ENCODE measurements at regions not wholly inside any gene's neighbourhood (a gene's known extent, or its start where the extent isn't known, plus 50 kb on each side); places are given as distances from the start of the nearest gene placed in this dataset.

DNA sequence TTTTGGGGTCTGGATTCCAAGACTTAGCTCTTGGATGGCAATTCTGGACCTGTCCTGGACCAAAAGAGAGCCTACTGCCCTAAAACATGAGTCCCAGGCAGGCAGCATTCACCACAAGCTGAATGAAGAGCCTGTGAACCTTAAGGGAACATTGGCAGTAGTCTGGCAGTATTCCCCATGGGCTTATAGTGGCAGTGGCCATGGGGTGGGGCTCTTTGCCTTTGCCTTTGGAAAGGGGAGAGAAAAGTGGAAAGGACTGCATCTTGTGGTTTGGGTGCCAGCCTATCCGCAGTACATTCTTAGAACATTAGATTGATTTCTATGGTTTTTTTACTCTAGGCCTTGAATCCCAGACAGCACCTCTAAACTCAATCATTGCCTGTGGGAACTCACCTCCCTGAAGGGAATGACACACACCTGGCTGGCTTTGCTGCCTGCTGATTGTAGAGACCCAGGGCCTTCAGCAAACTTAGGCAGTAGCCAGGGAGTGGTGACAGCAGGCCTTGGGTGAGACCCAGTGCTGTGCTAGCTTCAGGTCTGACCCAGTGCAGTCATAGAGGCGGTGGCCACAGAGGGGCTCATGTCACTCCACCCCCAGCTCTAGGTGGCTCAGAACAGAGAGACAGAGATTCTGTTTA, 216.3 kb downstream of the CETN3 start:
- no peak for DNase-seq (ENCODE audit: low spot score)

GRCh38 chr5:90191352-90192045, 218.1 kb downstream of the CETN3 start:
- no peak for DNase-seq (ENCODE audit: low spot score)

DNA sequence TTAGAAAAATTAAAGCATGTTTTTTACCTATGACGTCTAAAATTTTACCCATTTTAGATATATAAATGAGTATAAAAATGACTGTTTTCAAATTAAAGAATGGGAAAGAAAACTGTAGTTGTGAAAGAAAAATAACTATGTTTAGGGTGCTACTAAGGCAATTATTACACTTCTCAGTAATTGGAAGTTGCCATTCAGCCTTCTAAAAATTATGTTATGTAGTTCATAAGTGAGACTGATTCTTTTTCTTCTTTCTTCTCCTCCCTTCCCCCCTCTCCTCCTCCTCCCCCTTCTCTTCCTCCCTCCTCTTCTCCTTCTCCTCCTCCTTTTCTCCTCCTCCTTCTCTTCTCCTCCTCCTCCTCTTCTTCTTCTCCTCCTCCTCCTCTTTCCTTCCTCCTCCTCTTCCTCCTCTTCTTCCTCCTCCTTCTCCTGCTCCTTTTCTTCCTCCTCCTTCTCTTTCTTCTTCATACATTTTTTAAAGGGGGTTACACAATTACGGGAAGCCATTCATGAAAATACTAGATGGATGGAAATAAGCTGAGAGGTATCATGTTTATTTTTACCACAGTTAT, 223.6 kb downstream of the CETN3 start:
- DNase-seq (ENCODE audit: low spot score) = no peak

GRCh38 chr5:90184764-90185163, 224.8 kb downstream of the CETN3 start:
- DNase-seq (ENCODE audit: low spot score) = no peak

GRCh38 chr5:90182726-90183125, 226.8 kb downstream of the CETN3 start:
- no peak for DNase-seq (ENCODE audit: low spot score)

GRCh38 chr5:90174236-90174635, 235.3 kb downstream of the CETN3 start:
- no peak for DNase-seq (ENCODE audit: low spot score)

DNA sequence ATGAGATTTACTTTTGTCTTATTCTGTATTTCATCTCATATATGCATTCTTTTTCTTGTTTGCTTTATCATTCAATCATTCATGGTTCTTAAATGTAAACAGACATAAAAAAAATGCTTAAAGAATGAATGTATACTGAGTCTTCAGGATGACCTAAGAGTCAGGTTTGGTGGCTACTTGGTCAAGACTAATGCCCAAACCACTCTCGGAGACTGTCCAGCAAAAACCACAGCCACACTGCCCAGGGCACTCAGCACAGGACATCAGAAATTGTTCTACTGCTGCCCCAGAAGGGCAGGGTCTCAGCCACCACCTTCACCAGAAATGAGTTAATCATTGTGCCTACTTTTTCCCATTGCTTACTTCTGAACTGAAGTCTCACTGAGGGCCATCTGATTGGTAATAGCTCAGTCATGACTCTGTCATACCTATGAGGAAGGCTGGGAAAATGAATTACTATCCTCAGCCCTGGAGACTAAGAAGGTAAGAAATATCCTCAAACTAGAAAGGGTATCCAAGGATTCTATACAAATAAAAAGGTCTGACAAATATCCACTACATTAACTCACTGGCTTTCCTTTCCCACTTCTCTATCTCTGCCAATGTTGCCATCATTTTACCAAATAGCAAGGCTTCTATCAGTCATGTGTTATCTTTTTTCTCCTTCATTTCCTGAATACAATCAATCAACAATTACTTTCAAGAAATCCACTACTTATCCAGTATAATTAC, 236.1 kb downstream of the CETN3 start:
- no peak for DNase-seq (ENCODE audit: low spot score)

DNA sequence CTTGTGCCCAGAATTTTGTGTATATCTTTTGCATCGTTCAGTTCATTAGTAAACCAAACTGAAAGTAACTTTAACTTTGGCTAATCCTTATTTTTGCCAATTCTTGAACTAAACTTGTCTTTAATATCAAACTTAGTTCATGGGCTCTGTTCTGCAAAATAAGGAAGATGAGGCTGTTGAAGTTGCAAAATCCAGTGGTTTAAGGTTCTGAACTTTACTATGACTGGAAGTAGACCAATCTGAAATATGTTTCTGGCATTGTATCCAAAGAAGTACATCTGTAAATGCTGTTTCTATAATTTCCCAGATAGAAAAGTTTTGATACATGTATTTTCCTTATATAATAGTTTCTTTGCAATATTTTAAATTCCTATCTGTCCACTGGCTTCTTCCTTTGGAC, 238.1 kb downstream of the CETN3 start:
- no peak for DNase-seq (ENCODE audit: low spot score)

DNA sequence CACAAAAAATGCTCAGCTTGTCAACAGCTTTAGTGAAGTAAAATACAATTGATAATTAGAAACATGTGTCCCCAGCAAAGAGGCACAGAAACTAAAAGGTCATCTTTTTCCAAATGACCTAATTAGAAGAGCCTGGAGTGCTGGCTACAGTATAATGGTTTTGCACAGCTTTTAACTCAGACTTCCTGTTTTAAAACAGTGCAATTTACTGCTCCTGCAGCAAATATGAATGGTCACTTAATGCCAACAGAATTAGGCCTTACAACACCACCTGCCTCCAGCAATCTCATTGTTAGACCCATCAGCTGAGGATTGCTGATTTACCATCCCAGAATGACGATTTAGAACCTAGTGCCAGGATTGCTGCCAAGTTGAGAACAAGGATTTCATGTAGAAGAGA, 239.3 kb downstream of the CETN3 start:
- no peak for DNase-seq (ENCODE audit: low spot score)

- DNase-seq (ENCODE audit: low spot score) = no peak
These were observed 240.5 kb downstream of the CETN3 start for GRCh38 chr5:90169078-90169477.

DNA sequence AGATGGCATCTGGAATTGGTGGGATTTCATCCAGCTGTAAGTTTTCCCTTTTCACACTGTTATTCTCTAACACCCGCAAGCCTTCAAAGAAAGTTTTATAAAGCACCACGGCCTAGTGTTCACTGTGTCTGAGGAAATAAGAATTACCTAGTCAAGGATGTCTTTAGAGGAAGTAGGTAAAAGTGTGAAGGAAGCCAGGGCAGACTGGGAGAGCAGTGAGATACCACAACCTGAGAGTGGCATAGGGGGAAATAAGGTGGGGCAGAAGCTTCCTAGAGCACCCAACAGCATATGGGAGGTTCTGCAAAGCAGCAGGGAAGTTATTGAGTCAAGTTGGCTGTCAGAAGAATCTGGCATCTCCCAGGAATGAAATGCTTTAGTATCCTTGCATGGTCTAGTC, 241.2 kb downstream of the CETN3 start:
- DNase-seq (ENCODE audit: low spot score) = no peak

DNA sequence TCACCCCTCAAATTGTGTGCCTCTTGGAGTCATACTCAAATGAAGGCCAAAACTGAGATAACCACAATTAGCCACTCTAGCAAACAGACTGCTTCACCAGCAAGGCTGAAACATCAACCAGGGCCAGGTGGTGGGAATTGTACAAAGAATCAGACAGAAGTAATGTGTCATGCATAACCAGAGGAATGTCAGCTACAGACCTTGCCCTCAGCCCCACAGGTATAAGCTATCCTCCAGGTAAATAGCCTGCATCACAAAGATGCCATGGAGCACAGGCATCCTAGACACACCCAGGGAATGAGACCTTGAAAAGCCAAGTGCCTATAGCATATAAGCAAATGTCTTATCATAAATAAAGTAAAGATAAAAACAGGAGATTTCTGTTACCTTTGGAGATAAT, 242.7 kb downstream of the CETN3 start:
- no peak for DNase-seq (ENCODE audit: low spot score)

DNA sequence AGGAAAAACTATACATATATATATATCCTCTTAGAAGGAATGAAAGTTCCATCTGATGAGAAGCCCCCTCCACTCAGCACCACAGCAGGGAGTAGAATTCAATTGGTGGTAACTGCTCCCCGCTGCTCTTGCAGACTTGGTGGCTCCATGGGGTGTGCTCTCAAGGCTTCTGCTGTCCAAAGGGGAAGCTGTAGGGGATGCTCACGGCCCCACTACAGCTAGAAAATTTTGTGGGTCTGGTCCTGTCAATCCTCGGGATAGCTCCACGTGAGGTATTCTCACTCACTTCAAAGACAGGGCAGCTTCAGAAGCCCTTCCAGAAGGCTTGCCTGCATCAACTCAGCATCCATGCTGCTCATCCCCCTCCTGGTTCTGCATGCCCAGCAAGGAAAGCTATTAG, 247.2 kb downstream of the CETN3 start:
- DNase-seq (ENCODE audit: low spot score) = no peak

- peak; percentile 26 for DNase-seq (ENCODE audit: low spot score)
These were observed 248.1 kb downstream of the CETN3 start for GRCh38 chr5:90161414-90161813.

GRCh38 chr5:90158131-90158530, 251.4 kb downstream of the CETN3 start:
- DNase-seq (ENCODE audit: low spot score) = no peak

DNA sequence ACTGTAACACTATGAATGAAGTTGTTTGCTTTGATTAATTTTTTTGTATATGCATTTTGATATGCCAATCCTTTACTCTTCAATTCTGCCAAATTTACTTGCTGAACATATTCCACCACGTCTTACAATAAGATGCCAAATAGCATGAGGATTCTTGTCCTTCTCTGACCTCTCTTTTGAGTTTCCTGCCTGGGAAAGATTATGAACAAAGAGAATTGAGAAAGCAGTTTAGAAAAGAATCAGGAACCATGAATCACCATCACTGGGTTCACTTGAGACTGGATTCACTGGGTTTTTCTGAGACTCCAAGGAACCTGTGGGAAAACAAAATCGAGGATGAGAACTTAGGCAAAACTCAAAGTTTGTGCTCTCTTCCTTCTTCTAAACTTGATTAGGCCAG, 256.5 kb downstream of the CETN3 start:
- no peak for DNase-seq (ENCODE audit: low spot score)

- DNase-seq (ENCODE audit: low spot score) = no peak
These were observed 264.8 kb downstream of the CETN3 start for GRCh38 chr5:90144625-90145327.

DNA sequence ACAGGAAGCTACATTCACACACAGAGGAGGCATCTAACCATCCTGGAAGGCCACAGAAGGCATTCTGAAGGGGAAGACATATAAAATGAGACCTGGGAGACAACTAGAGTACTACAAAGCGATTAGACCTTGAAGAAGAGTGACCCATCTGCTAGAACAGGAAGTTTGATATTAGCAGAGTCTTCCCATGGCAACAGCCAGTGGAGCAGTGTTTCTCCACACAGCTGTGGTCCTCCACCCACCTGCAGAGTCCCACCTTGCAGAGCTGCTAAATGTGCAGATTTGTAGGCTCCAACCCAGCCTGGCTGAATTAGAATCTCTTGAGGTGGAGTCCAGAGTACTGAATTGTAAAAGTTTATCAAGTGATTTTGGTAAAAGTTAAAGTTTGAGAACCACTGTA, 267.0 kb downstream of the CETN3 start:
- no peak for DNase-seq (ENCODE audit: low spot score)

DNA sequence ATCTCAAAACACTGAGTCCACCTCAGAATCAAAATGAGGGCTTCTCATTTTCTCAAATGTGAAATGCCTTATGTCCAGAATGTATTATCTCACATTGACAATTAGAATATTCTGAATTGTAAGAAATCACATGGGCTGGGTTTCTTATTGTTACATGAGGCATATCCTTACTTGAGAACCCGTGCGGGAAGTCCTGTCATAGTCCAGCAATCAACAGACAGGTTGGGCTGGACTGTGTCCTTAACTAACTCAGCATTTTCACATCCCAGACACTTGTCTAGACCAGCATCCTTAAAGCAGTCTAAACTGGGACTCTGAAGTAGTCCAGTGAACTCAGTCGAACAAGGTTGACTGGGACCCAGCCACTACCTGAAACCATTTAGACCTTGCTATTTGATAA, 267.6 kb downstream of the CETN3 start:
- no peak for DNase-seq (ENCODE audit: low spot score)

GRCh38 chr5:90136952-90137528, 272.5 kb downstream of the CETN3 start:
- DNase-seq (ENCODE audit: low spot score) = no peak

DNA sequence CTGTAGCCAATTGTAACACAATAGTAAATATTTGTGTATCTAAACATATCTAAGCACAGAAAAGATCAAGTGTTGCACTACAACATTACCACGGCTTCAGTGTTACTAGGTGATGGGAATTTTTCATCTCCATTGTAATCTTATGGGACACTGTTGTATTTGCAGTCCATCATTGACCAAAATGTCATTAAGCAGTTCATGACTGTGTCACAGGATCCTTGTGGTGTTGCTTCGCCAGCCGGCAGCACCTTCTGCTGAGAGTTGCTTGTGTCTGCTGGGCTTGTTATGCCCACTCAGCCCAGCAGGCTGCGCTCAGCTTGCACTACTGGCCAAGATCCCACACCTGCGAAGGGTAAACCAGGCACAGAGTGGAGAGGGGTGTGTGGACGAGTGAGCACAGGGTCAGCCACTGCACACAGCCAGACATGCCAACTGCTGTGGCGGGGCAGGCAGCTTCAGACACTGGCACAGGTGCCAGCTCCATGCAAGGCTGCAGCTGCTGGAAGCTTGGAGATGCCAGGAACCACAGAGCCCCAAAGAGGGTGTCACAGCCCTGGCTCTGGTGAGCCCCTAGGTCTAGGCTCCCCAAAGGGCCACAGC, 273.7 kb downstream of the CETN3 start:
- no peak for DNase-seq (ENCODE audit: low spot score)

DNA sequence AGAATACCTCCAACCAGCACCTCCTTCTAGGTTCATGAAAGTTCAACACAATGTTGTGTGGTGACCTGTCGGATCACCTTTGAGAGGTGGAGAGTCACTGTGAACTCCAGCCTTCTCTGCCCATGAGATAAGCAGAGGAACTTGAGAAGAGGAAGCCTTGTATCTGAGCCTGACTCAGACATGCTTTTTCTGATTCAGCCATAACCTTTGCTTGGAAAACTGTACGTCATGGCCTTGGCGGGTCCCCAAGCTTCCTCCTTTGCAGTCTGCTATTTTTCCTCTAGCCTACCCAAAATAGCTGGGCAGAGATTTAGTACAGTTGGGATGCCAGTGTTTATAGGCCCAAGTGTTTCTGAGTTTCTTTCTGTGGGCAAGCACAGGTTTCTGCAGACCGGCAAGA, 274.7 kb downstream of the CETN3 start:
- peak; percentile 32 for DNase-seq (ENCODE audit: low spot score)

All from AG20443 (cell line).